ENCODE measurements at regions not wholly inside any gene's neighbourhood (a gene's known extent, or its start where the extent isn't known, plus 50 kb on each side); places are given as distances from the start of the nearest gene placed in this dataset.

GRCh38 chr17:12512694-12513355, 152.9 kb upstream of the MYOCD start:
- Histone ChIP-seq H3K36me3 (ENCODE audit: insufficient read depth, low read depth, low read length) (no peaks in the 10 kb centered on the region), H3K27me3 (ENCODE audit: insufficient read depth, low read length) (no peaks in the 10 kb centered on the region)

GRCh38 chr17:12514596-12514995, 151.1 kb upstream of the MYOCD start:
- no peak overlapping the region for H3K9ac ChIP-seq (ENCODE audit: low read depth, low read length)
- H3K27ac ChIP-seq (ENCODE audit: low read length) = no peak overlapping the region
- no peaks in the 10 kb centered on the region for H3K9me3 ChIP-seq (ENCODE audit: insufficient read depth, low read depth, low read length)
- H3K4me1 ChIP-seq (ENCODE audit: insufficient read depth, low read length) = no peaks in the 10 kb centered on the region
- H3K4me3 ChIP-seq (ENCODE audit: low read length) = no peak overlapping the region
- no peaks in the 10 kb centered on the region for H3K27me3 ChIP-seq (ENCODE audit: insufficient read depth, low read length)
- no peaks in the 10 kb centered on the region for H3K36me3 ChIP-seq (ENCODE audit: insufficient read depth, low read depth, low read length)

More at GRCh38 chr17:12512694-12513355, 152.9 kb upstream of the MYOCD start:
- no peaks in the 10 kb centered on the region for H3K4me1 ChIP-seq (ENCODE audit: insufficient read depth, low read length)
- no peak overlapping the region for H3K9ac ChIP-seq (ENCODE audit: low read depth, low read length)
- no peaks in the 10 kb centered on the region for H3K9me3 ChIP-seq (ENCODE audit: insufficient read depth, low read depth, low read length)
- no peak overlapping the region for H3K4me3 ChIP-seq (ENCODE audit: low read length)
- H3K27ac ChIP-seq (ENCODE audit: low read length) = no peak overlapping the region

DNA sequence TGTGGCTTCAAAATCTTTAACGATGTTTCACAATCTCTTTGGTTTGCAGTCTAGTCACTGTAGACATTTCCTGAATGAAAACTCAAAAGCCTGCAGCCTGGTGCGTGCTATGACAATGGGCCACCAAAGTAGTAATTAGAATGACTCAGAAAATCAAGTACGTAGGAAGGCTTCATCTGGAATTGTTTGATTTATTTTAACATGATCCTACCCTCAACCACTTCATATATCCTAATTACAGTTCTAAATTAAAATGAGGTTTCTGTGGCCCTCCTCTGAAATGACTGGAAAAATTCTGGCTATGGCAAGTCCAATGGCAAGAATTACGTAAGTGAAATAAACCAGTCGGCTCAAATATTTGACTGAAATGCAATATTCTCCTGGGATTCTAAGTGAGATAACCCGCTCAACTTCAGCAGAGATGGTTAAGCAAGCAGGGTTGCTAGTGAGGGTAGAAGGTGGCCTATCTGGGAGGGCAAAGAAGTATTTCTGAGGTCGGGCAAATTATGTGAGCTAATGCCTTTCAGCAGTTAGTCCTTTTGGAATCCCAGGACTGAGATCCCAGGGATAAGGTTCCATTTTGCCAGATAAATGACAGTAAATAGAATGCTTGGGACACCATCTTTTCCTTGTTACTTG, 145.6 kb upstream of the MYOCD start:
- Histone ChIP-seq H3K9me3 (ENCODE audit: insufficient read depth, low read depth, low read length) (no peaks in the 10 kb centered on the region), H3K4me1 (ENCODE audit: insufficient read depth, low read length) (peaks cover 7% of the 10 kb centered on the region; the same call in 1 of the 2 replicates), H3K4me3 (ENCODE audit: low read length) (no peak overlapping the region), H3K27me3 (ENCODE audit: insufficient read depth, low read length) (no peaks in the 10 kb centered on the region), H3K27ac (ENCODE audit: low read length) (no peak overlapping the region), H3K9ac (ENCODE audit: low read depth, low read length) (no peak overlapping the region), H3K36me3 (ENCODE audit: insufficient read depth, low read depth, low read length) (no peaks in the 10 kb centered on the region)

DNA sequence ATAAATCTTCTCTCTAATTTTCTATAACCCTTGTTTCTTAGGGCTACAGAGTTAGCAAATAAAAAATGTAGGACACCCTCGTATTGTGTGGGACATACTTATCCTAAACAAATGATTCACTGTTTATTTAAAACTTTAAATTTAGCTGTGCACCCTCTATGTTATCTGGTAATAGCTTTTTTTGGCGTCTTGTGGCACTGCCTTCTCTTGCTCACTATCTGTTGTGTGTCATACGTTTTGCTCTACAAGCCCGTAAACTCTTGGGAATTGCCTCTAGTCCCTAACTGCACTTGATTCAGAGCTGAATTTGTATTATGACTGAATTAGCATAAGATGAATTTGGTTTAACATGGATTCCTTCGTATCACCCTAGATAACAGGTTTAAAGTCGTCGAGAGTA, 144.3 kb upstream of the MYOCD start:
- no peaks in the 10 kb centered on the region for H3K27me3 ChIP-seq (ENCODE audit: insufficient read depth, low read length)

DNA sequence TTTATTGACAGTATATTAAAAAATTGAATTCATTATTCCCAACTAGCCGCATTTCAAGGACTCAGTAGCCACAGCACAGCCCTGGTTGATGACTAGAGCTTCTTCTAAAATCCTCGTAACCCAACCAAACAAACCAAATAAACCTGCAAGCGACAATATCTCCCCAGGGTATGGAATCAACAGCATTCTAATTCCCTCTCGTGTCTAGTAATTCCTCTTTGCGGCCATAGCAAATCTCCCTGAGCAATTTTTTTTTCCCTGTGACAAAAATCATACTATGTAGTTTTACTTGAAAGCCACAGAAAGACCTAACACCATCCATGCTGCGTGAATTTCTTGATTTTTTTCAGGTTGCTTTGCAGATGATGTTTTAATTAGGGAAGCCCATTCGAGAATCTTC, 143.4 kb upstream of the MYOCD start:
- no peaks in the 10 kb centered on the region for H3K27me3 ChIP-seq (ENCODE audit: insufficient read depth, low read length)
- H3K9ac ChIP-seq (ENCODE audit: low read depth, low read length) = no peak overlapping the region
- H3K9me3 ChIP-seq (ENCODE audit: insufficient read depth, low read depth, low read length) = no peaks in the 10 kb centered on the region
- no peaks in the 10 kb centered on the region for H3K36me3 ChIP-seq (ENCODE audit: insufficient read depth, low read depth, low read length)
- H3K4me3 ChIP-seq (ENCODE audit: low read length) = no peak overlapping the region
- H3K4me1 ChIP-seq (ENCODE audit: insufficient read depth, low read length) = peaks cover 7% of the 10 kb centered on the region; the same call in 1 of the 2 replicates
- no peak overlapping the region for H3K27ac ChIP-seq (ENCODE audit: low read length)

More for the DNA sequence above, 144.3 kb upstream of the MYOCD start:
- peaks cover 7% of the 10 kb centered on the region; the same call in 1 of the 2 replicates for H3K4me1 ChIP-seq (ENCODE audit: insufficient read depth, low read length)
- no peak overlapping the region for H3K4me3 ChIP-seq (ENCODE audit: low read length)
- no peaks in the 10 kb centered on the region for H3K36me3 ChIP-seq (ENCODE audit: insufficient read depth, low read depth, low read length)
- no peak overlapping the region for H3K27ac ChIP-seq (ENCODE audit: low read length)
- no peak overlapping the region for H3K9ac ChIP-seq (ENCODE audit: low read depth, low read length)
- no peaks in the 10 kb centered on the region for H3K9me3 ChIP-seq (ENCODE audit: insufficient read depth, low read depth, low read length)

DNA sequence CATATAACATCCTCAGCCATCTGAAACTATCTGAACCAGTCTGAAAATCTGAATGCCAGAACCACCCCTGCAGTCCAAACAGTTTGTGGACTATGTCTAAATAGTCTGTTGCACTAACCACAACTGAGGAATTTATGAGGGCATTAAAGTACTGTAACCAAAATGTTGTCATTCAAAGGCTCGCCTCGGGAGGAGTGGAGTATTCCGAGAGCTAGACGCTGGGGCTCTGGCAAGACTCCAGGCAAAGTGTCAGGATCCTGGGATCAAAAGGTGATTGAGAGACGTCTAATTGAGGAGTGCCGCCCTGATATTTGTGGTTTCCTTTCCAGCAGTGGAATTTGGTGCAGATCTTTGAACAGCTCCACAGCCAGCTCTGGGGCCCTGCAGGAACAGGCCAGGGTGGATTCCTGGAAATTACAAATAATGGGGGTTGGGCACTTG, 142.9 kb upstream of the MYOCD start:
- H3K27ac ChIP-seq (ENCODE audit: low read length) = no peak overlapping the region
- no peaks in the 10 kb centered on the region for H3K27me3 ChIP-seq (ENCODE audit: insufficient read depth, low read length)
- H3K9ac ChIP-seq (ENCODE audit: low read depth, low read length) = no peak overlapping the region
- no peak overlapping the region for H3K4me3 ChIP-seq (ENCODE audit: low read length)
- H3K36me3 ChIP-seq (ENCODE audit: insufficient read depth, low read depth, low read length) = no peaks in the 10 kb centered on the region
- H3K9me3 ChIP-seq (ENCODE audit: insufficient read depth, low read depth, low read length) = no peaks in the 10 kb centered on the region
- peaks cover 7% of the 10 kb centered on the region; the same call in 1 of the 2 replicates for H3K4me1 ChIP-seq (ENCODE audit: insufficient read depth, low read length)

DNA sequence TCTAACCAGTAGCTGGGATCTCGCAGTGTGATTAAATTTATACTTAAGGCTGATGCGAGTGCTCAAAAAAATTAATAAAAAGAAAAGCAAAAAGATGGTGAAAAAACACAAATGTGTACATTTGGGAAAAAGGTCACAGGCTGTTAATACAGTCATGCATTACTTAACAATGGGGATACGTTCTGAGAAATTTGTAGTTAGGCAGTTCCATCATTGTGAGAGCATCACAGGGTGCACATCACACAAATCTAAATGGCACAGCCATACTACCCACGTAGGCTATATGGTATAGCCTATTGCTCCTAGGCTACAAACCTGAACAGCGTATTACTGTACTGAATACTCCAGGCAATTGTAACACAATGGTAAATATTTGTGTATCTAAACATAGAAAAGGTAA, 142.4 kb upstream of the MYOCD start:
- no peaks in the 10 kb centered on the region for H3K36me3 ChIP-seq (ENCODE audit: insufficient read depth, low read depth, low read length)
- H3K4me3 ChIP-seq (ENCODE audit: low read length) = no peak overlapping the region
- H3K9ac ChIP-seq (ENCODE audit: low read depth, low read length) = no peak overlapping the region
- H3K9me3 ChIP-seq (ENCODE audit: insufficient read depth, low read depth, low read length) = no peaks in the 10 kb centered on the region
- no peak overlapping the region for H3K27ac ChIP-seq (ENCODE audit: low read length)
- no peaks in the 10 kb centered on the region for H3K27me3 ChIP-seq (ENCODE audit: insufficient read depth, low read length)
- H3K4me1 ChIP-seq (ENCODE audit: insufficient read depth, low read length) = peaks cover 7% of the 10 kb centered on the region; the same call in 1 of the 2 replicates

- Histone ChIP-seq H3K27me3 (ENCODE audit: insufficient read depth, low read length) (no peaks in the 10 kb centered on the region), H3K27ac (ENCODE audit: low read length) (no peak overlapping the region), H3K9me3 (ENCODE audit: insufficient read depth, low read depth, low read length) (no peaks in the 10 kb centered on the region), H3K4me1 (ENCODE audit: insufficient read depth, low read length) (peaks cover 2% of the 10 kb centered on the region; the same call in 1 of the 2 replicates), H3K4me3 (ENCODE audit: low read length) (no peak overlapping the region), H3K36me3 (ENCODE audit: insufficient read depth, low read depth, low read length) (no peaks in the 10 kb centered on the region), H3K9ac (ENCODE audit: low read depth, low read length) (no peak overlapping the region)
These were observed 137.7 kb upstream of the MYOCD start for GRCh38 chr17:12528036-12528435.

- H3K27ac ChIP-seq (ENCODE audit: low read length) = no peak overlapping the region
- no peak overlapping the region for H3K9ac ChIP-seq (ENCODE audit: low read depth, low read length)
- no peaks in the 10 kb centered on the region for H3K4me1 ChIP-seq (ENCODE audit: insufficient read depth, low read length)
- H3K4me3 ChIP-seq (ENCODE audit: low read length) = no peak overlapping the region
- no peaks in the 10 kb centered on the region for H3K27me3 ChIP-seq (ENCODE audit: insufficient read depth, low read length)
- H3K36me3 ChIP-seq (ENCODE audit: insufficient read depth, low read depth, low read length) = no peaks in the 10 kb centered on the region
- H3K9me3 ChIP-seq (ENCODE audit: insufficient read depth, low read depth, low read length) = no peaks in the 10 kb centered on the region
These were observed 135.5 kb upstream of the MYOCD start for GRCh38 chr17:12530161-12530560.

GRCh38 chr17:12536021-12536420, 129.7 kb upstream of the MYOCD start:
- H3K27ac ChIP-seq (ENCODE audit: low read length) = no peak overlapping the region
- H3K9ac ChIP-seq (ENCODE audit: low read depth, low read length) = no peak overlapping the region
- no peaks in the 10 kb centered on the region for H3K27me3 ChIP-seq (ENCODE audit: insufficient read depth, low read length)
- no peaks in the 10 kb centered on the region for H3K9me3 ChIP-seq (ENCODE audit: insufficient read depth, low read depth, low read length)
- no peaks in the 10 kb centered on the region for H3K4me1 ChIP-seq (ENCODE audit: insufficient read depth, low read length)
- no peaks in the 10 kb centered on the region for H3K36me3 ChIP-seq (ENCODE audit: insufficient read depth, low read depth, low read length)
- no peak overlapping the region for H3K4me3 ChIP-seq (ENCODE audit: low read length)

DNA sequence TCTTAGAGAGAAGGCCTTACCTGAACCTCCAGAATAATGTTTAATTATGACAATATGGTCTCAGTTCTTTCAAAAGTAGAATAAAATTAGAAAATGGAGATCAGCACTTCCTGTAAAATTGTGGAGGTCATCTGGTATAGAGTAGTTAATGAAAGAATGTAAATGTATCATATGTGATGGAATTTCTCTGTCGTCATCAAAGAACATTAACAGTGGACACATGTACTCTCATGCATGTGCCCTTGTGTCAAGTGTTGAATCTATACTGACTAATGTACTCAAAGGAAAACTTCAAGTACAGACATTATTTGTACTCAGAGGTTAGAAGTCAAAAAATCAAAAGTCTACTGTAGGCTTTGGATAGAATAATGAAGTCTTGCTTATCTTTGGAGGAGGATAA, 129.2 kb upstream of the MYOCD start:
- no peaks in the 10 kb centered on the region for H3K4me1 ChIP-seq (ENCODE audit: insufficient read depth, low read length)
- H3K27ac ChIP-seq (ENCODE audit: low read length) = no peak overlapping the region

DNA sequence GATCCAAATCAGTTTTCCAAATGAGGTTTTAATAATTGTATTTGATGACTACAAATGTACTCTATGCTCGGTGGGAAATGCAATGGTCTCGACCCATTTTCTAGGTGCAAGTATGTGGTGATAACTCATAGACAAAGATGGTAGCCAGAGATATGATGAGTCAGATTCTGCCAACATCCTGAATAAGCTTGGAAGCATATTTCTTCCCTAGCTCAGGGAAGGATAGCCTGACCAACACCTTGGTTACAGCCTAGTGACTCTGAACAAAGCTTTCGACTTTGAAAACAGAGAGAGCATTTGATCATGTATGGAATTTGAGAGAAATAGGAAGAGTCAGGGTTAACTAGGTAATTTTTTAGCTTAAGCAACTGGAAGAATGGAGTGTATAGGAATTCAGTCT, 128.3 kb upstream of the MYOCD start:
- H3K27me3 ChIP-seq (ENCODE audit: insufficient read depth, low read length) = no peaks in the 10 kb centered on the region
- no peak overlapping the region for H3K4me3 ChIP-seq (ENCODE audit: low read length)
- H3K9ac ChIP-seq (ENCODE audit: low read depth, low read length) = no peak overlapping the region
- no peak overlapping the region for H3K27ac ChIP-seq (ENCODE audit: low read length)
- H3K9me3 ChIP-seq (ENCODE audit: insufficient read depth, low read depth, low read length) = no peaks in the 10 kb centered on the region
- no peaks in the 10 kb centered on the region for H3K36me3 ChIP-seq (ENCODE audit: insufficient read depth, low read depth, low read length)
- no peaks in the 10 kb centered on the region for H3K4me1 ChIP-seq (ENCODE audit: insufficient read depth, low read length)

More for the DNA sequence above, 129.2 kb upstream of the MYOCD start:
- no peaks in the 10 kb centered on the region for H3K27me3 ChIP-seq (ENCODE audit: insufficient read depth, low read length)
- no peak overlapping the region for H3K4me3 ChIP-seq (ENCODE audit: low read length)
- no peaks in the 10 kb centered on the region for H3K9me3 ChIP-seq (ENCODE audit: insufficient read depth, low read depth, low read length)
- no peaks in the 10 kb centered on the region for H3K36me3 ChIP-seq (ENCODE audit: insufficient read depth, low read depth, low read length)
- no peak overlapping the region for H3K9ac ChIP-seq (ENCODE audit: low read depth, low read length)
